ENCODE measurements at regions not wholly inside any gene's neighbourhood (a gene's known extent, or its start where the extent isn't known, plus 50 kb on each side); places are given as distances from the start of the nearest gene placed in this dataset.
"Not testable (repeated sequence)": the region's sequence is repeated elsewhere in the genome, so short reads cannot be mapped to it uniquely, and the experiment has no call there.

DNA sequence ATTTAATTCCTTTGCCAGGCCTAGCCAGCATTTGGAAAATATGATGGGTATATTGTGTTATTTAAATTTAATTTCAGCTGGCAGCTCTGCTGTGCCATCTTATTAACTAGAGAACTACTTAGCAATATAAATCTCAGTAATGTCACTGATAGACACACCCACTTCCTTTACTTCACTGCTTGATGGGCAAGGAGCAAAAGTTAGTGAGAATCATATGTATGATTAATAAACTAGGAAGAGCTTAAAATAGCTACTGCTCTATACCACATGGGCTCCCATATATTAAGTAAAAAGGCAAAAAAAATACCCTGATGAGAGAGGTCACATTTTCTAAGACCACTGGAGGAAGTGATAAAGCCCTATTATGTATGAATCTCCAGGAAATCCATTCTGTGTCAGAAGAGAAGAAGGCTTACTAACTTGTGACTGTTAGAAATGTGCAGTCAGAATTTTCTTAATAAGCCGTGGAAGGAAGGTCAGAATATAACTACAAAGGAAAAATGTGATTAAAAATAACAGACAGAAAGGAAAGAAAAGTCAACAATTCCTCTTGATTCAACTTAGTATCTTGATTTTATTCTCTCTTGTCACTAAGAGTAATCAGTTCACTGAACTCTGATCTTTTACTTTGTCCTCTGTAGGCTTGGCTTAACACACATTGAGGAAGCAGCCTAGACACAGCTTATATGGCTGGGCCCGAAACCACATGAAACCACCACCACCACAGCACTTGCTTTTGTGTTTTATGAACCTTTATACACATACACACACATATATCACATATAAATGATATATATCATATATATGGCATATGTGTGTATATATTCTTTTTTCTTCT is 1233.9 kb upstream of the ALCAM start:
- POLR2A ChIA-PET = no interaction called here
- CTCF ChIA-PET = no interaction called here

GRCh38 chr3:104133630-104134029 is 1233.1 kb upstream of the ALCAM start:
- CTCF ChIA-PET = no interaction called here
- POLR2A ChIA-PET = no interaction called here

- CTCF ChIA-PET = no interaction called here
- POLR2A ChIA-PET = no interaction called here
Measured at GRCh38 chr3:104137116-104137515, 1229.6 kb upstream of the ALCAM start.

GRCh38 chr3:104145164-104145563 is 1221.5 kb upstream of the ALCAM start:
- ChIA-PET POLR2A (no interaction called here), CTCF (no interaction called here)

DNA sequence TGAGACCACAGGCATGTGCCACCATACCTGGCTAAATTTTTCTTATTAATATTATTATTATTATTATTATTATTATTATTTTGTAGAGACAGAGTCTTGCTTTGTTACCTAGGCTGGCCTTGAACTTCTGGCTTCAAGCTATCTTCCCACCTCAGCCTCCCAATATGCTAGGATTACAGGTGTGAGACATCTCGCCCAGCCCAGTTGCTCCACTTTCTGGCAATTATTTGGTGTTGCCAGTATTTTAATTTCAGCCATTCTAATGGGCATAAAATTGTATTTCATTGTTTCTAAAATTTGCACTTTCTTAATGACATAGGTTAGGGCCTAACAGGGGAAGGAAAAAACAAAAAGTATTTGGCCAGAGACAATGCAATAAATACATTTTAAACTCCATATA is 1217.6 kb upstream of the ALCAM start:
- ChIA-PET CTCF (no interaction called here), POLR2A (no interaction called here)

DNA sequence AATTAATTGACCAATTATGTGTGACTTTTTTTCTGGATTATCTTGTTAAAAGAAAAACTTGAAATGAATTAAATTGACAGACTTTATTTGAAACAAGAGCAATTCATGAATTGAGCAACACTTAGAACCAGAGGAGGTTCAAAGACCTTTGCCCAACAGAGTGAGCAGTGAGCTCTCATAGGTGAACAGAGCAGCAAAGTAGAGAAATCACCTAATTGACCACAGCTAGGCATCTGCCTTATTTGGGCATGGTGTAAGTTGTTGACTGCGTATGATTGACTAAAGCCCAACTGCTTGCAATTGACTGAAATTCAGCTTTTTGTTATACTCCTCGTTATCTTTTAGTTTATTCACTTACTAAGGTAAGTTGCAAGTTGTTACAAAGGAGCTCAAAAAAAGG is 1216.0 kb upstream of the ALCAM start:
- POLR2A ChIA-PET = no interaction called here
- CTCF ChIA-PET = no interaction called here

- ChIA-PET CTCF (no interaction called here), POLR2A (no interaction called here)
Measured at GRCh38 chr3:104154896-104155295, 1211.8 kb upstream of the ALCAM start.

DNA sequence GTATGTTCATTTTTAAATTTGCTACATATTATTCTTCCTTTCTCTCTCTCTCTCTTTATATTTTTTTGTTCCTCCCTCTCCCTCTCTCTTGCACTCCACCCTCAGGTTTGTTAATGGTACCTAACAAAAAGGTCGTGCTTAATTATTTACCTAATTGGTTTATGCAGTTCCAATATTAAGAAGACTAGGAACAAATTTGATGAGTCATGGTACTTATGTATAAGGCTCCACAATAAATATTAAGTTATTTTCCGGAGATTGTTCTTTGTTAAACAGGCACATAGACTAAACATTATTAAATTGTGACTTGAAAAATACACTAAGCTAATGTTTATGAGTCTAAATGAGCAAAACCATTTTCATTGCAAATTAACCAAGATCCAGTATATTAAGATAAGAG is 1200.8 kb upstream of the ALCAM start:
- POLR2A ChIA-PET = no interaction called here
- CTCF ChIA-PET = no interaction called here

- ChIA-PET POLR2A (no interaction called here), CTCF (no interaction called here)
Measured at GRCh38 chr3:104168386-104168785, 1198.3 kb upstream of the ALCAM start.

DNA sequence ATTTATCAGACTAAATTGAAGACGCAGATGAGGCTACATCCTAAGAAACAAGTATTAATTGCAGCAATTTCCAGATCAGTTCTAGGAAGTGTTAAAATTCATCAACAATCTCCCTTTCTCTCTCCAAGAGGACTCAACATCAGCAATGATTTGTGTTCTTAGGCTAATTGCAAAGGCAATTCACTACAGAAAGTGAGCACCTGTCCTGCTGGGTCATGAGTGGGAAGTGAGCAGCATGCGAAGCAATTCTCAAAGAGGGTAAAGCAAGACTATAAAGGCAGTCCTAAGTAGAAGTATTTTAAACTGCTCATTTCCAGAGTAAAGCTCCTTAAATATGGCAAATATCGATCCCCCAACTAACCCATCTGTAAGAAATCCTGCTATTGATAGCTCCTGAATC is 1191.0 kb upstream of the ALCAM start:
- POLR2A ChIA-PET = no interaction called here
- CTCF ChIA-PET = no interaction called here

- ChIA-PET POLR2A (no interaction called here), CTCF (no interaction called here)
Measured at GRCh38 chr3:104176706-104177105, 1190.0 kb upstream of the ALCAM start.

DNA sequence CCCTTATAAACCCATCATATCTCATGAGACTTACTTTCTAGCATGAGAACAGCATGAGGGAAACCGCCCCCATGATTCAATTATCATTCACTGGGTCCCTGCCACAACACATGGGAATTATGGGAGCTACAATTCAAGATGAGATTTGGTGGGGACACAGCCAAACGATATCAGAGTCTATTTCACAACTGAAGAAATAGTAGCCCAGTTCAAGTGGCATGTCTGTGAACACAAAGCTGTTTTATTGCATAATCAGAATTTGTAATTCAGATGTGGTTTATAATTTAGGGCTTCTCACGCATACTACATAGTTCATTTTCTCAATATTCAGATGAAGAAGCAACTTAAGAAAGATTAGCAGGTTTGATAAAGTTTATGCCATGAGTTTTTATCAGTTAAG is 1188.0 kb upstream of the ALCAM start:
- POLR2A ChIA-PET = no interaction called here
- CTCF ChIA-PET = no interaction called here

- POLR2A ChIA-PET = no interaction called here
- CTCF ChIA-PET = no interaction called here
Measured at GRCh38 chr3:104180906-104181305, 1185.8 kb upstream of the ALCAM start.

DNA sequence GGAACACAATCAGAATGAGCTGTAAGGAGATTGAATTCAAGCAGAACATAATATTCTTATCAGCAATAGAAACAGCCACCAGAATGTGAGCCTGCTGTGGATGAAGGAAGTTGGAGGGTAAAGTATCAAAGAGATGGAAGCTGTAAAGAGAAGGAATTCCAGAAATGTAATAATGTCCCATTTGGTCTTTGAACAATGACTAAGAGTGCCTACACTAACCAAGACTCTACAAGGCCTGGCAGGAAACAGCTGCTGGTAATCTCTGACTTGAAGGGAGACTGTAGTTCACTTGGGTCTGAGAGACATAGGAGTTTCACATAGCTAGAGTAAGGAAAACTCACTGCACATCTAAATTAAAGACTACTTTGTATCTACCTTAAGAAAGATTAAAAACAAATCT is 1176.0 kb upstream of the ALCAM start:
- ChIA-PET POLR2A (no interaction called here), CTCF (no interaction called here)

- ChIA-PET CTCF (no interaction called here), POLR2A (no interaction called here)
Measured at GRCh38 chr3:104198131-104198530, 1168.6 kb upstream of the ALCAM start.

DNA sequence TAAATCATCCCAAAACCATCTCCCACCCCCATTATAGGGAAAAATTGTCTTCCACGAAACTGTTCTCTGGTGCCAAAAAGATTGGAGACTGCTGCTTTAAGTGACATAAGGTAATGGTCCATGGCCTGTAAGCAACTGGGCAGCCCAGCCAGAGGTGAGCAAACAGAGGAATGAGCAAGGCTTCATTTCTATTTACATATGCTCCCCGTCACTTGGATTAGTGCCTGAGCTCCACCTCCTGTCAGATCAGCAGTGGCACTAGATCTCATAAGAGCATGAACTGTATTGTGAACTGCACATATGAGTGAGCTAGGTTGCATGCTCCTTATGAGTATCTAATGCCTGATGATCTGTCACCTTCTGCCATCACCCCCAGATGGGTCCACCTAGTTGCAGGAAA is 1159.8 kb upstream of the ALCAM start:
- POLR2A ChIA-PET = no interaction called here
- CTCF ChIA-PET = no interaction called here

- ChIA-PET POLR2A (no interaction called here), CTCF (no interaction called here)
Measured at GRCh38 chr3:104214277-104214676, 1152.4 kb upstream of the ALCAM start.

DNA sequence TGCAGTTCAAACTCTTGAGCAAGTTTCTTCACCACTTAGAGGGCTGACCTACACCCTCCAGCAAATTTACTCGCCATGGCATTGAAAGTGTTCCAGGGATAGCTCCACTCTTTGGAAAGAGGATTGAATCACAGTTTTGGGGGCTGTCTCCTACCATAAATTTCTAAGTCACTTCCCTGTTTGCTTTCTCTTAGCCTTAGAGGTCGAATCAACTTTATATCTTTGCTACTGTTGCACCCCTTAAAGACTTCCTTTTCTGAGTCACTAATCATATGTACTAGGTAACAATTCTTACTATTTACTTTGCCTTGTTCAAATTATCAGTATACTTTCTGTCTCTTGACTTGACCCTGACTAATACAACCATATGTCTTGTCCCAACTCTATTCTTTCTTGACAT is 1151.8 kb upstream of the ALCAM start:
- POLR2A ChIA-PET = no interaction called here
- CTCF ChIA-PET = no interaction called here

GRCh38 chr3:104219046-104219445 is 1147.7 kb upstream of the ALCAM start:
- POLR2A ChIA-PET, CTCF ChIA-PET: not testable (repeated sequence)

- CTCF ChIA-PET = no interaction called here
- POLR2A ChIA-PET = no interaction called here
Measured at GRCh38 chr3:104234442-104235194, 1132.1 kb upstream of the ALCAM start.

DNA sequence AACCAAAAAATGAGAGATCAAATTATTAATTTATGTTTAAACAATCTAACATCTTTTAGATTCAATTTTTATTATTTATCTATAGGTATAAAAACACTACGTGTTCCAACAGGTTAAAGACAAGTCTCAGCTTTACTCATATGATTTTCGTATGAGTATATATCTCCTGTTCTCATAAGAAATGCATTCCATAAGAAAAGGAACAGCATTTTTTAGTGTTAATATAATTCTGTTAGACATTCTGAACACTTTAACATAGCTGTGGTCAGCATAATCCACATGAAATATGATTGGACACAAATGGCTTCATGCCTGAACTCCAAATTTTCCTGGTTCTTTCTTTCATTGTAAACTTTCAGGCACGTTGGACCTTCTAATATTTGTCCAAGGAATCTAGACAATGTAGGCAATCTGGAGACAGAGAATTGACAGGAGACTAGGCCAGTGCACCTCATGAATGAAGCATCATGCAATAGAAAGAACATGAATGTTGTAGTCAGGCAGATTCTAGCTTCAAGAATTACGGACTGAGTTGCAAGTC is 1122.0 kb upstream of the ALCAM start:
- ChIA-PET CTCF (no interaction called here), POLR2A (no interaction called here)

DNA sequence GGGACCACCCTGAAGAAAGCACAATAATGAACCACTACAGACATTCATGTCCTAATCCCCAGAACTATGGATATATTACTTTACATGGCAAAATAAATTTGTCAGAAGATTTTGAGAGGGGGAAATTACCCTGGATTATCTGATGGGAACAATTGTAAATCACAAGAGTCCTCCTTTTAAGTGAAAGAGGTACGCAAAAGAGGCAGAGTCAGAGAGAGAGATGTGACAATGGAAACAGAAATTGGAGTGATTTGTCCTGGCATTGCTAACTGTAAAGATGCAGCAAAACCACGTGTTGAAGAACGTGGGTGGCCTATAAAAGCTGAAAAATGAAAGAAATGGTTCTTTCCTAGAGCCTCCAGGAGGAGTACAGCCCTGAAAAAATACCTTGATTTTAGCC is 1121.4 kb upstream of the ALCAM start:
- POLR2A ChIA-PET = no interaction called here
- CTCF ChIA-PET = no interaction called here

Data from activated CD8-positive, alpha-beta memory T cell treated with anti-CD3 and anti-CD28 coated beads for 36 hours (primary cell).